Suppressor macrophage (primary cell): ENCODE measurements at regions not wholly inside any gene's neighbourhood (a gene's known extent, or its start where the extent isn't known, plus 50 kb on each side); places are given as distances from the start of the nearest gene placed in this dataset.
A peak's percentile ranks its signal among the peaks of the same experiment; 100 is the strongest.

Source experiments
- DNase-seq, 4 experiments: peaks; one replicate each; pipeline ENCODE4 v3.0.0-alpha.2; 2020 to 2022

DNA sequence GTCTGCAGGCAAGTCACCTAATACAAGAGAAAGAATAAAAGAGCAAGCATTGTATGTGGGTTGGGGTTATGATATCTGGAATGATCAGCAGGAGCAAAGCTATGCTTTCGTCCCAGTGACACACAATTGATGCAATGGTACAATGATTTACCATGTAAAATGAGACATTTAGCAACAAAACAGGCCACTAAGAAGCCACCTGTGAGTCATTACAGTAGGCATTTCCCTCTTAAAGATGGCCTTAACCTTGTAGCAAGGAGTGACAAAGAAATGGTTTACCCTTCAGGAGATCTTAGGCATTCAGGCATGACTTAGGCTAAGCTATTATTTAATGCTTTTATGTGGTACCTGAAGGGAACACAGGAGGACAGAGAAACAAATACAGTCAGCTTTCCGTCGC, 373.3 kb upstream of the RBMS3 start:
- no peak for DNase-seq

DNA sequence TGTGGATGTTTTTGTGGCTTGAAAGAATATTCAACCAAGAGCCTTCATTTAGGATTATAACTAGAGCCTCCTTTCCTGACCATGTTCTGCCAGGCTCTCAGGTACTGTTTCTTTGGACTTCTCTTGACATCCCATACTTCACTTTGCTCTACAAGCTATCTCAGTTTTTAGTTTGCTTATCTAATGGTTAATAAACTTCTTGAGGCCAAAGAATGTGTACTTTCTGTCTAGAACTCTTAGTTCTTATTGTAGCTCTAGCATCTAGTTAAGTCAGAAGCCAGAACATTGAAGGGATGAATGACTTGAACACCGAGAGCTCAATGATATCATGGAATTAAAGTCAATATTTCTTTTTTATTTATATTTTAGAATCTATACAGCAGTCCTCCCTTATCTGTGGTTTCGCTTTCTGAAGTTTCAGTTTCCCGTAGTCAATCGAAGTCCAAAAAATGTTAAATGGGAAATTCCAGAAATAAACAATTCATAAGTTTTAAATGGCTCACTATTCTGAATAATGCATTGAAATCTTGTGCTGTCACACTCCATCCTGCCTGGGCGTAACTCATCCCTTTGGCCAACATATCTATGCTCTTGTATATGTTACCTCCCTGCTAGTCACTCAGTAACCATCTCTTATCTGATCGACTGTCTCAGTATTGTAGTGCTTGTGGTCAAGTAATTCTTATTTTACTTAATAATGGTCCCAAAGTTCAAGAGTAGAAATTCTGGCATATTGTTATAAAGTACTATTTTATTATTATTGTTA, 368.6 kb upstream of the RBMS3 start:
- DNase-seq, result no peak

DNA sequence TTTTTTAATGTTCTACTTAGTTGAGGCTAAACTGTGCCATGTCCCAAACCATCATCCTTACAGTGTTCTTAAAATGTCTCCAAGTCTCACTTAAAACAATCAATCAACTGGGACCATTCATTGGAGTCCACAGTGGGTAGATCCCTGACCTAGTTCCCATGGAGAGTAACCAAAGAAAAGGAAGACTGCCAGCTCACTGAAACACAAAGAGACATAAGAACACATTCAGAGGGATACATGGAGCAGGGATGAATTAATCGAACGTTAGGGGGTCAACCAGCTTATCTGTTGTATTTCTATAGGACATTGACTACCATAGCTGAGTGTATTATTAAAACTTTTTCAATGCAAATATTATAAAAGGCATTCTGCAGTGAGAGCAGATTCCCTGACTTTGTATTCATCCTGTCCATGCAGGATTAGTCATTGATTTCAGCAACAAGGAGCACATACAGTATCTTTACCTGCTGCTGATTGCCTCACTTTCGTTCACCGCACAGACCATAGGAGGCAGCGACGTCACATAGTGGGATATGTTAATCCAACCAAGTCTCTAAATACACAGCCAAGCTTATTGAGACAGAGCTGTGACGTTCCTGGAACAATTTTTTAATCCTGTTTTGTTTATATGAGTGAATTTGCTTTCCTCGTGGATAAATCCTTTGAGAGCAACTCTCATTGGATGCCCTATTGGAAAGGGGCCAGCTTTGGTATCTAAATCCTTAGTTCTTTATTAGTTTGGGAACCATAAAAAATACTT, 364.9 kb upstream of the RBMS3 start:
- DNase-seq, result no peak

DNA sequence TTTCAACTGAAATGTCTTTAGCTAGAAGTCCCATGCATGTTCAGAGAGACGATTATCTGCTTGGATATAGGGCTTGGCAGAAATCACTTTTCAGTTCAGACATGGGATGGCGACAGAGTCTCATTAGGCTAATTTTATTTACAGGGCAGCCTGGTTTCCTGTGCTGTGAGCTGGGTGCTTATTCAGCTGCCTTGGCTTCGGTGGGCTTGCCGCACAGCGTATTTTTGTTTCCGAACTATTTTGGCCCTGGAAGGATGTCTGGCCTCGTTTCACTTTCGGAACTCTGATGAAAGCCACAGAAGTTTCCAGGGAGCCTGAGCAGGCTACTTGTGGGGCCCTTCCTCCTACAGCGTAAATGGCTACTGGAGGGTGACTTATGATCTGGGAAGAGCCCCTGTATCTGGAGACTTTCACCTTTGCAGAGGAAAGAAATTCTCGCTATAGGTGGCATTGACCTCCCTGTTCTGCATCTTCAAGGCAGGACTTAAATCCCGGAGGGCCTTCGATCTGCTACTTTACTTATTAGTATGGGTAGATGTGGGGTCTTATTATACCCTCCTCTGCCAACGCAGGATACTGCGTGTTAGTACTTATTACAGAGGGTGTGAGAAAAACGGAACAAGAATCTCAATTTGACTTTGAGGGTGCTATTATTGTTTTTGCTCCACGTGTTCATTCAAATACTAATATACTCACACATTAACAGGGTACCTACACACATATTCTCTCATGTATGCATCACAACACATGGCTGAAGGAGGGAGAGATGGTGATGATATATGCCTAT, 364.0 kb upstream of the RBMS3 start:
- DNase-seq, result peak; percentile 3 to 38 (median 31)

DNA sequence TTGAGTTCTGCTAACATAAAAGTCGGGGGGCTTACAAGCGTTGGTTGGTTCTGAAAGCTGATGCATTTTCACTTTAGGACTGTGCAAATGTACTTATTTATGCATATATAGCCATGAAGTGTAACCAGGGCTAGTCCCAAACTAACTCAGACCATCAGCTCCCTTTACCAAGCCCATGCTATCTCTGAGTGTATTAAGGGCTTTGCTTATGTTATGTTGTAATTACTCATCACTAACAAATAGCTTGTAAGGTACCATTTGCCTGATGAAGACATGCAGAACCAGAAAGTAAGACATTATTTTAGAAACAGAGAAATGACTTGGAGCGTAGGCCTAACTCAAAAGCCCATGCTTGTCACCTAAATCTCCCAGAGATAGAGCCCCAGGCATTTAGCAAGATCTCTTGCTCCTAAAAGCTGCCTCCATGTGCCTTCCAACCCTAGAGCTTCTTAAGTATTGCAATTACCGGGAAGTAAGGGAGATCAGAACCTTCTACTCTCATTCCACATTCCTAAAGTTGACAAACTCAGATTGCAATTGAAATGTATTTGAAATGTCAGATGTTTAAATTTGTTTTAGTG, 362.9 kb upstream of the RBMS3 start:
- DNase-seq, result no peak

DNA sequence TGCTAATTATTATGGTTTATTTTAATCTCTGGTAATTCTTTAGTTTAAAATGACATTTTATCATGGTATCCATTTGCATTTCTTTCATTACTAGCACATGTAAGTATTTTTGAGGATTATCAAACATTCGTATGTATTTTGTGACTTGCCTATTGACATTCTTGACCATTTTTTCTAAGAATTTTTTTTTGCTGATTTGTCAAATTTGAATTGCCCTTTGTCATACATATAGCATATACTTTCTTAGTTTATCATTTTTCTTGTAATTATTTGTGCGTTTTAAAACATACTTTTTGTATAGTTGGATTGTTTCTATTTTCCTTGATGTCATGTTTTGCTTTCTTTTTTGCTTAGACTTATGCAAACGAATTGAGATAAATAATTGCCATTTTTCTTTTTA, 358.5 kb upstream of the RBMS3 start:
- no peak for DNase-seq

DNA sequence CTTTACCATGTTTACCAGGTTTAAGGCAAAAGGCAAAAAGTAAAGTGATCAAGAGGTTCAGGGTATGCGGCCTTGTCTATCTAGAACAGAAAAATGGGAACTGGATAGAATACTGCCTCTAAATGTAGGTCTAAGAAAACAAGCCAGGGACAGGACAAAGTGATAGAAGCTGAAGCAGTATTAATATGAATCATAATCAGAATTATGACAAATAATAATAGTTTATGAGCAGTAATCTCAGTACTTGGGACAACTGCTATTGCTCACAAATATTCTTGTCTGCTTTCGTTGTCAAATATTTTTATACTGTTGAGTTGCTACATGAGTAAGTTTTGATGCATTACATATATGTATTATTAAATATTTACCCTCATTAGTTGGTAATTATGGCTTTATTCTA, 356.9 kb upstream of the RBMS3 start:
- no peak for DNase-seq

DNA sequence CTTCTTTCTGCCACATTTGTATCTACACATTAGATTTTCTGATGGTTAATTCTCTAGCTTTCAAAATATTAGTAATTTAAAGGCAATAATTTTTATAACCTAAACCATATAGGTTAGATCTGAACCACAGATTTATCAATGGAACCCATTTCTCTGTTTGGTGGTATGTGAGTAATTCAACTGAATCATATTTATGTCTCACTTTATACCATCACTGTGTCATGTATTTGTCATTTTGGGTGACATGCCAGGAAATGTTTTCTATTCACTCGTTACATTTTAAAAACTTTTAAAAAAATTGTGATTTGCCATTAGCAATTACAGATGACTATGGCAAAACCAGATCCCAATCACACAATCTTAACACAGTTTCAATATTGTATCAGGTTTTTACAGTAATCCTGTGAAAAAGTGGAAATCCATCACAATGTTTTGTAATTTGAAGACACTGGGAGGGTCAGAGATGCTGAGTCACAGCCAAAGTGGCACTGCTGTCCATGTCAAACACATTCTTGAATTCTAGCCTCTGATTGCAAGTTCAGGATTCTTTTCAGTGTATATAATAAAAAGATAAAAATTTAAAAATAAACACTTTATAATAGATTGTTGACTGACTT, 356.0 kb upstream of the RBMS3 start:
- DNase-seq, result no peak

DNA sequence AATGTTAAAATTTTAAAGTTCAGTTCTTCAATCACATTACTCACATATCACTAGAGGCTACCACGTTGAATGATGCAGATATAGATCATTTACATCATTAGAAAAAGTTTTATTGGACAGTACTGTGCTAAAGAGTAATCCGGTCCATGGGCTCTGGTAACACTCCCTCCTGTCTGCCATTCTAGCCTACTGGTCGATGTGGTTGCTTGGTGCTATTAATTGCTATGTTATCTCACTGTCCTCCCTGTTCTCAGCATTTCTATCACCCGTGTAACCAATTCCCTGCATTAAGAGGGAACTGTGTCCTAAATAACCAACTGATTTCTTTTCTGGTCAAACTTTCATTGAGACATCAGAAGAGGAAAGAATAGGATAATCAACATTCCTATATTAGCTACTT, 347.5 kb upstream of the RBMS3 start:
- DNase-seq, result no peak

DNA sequence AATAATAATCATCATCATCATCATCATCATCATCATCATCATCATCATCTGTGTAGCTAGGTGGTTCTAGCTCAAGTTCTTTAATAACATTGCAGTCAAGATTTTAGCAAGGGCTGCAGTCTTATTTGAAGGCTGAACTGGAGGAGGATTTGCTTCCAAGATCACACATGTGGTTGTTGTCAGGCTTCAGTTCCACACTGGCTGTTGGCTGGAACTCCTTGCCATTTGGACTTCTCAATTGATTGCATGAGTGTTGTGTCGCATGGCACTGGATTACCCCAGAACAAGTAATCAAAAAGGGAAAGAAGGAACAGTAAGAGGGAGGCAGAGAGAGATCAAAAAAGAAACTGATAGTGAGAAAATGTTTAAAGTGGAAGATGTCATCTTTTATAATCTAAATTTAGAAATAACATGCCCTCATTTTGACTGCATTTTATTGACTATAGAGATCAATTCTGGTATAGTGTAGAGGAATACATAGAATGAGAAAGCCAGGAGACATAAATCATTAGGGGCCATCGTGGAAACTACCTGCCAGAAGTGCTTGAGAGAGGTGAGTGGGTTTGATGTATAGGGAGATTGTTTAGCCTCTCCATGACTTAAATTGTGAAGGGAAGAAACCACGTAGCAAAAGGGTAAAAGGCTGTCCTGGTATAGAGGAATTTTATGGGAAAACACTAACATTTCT, 346.6 kb upstream of the RBMS3 start:
- no peak for DNase-seq

DNA sequence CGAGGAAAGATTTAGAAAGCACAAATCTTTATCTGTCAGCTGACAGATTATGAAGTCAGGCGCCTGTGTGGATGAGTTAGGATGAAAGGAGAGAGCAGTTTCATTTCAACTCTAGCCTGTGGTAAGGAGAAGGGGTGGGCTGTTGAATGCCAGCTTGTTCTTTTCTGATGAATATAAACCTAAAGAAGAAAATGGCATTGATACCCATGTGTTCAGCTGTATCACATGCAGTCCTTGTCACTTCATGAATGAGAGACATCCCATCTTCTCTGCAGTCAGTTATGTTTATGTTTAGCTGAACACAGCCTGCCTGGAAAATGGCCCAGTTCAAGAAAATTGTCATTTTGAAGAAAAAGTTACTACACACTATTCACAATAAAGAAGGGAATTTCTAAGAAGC, 345.7 kb upstream of the RBMS3 start:
- DNase-seq, result no peak

DNA sequence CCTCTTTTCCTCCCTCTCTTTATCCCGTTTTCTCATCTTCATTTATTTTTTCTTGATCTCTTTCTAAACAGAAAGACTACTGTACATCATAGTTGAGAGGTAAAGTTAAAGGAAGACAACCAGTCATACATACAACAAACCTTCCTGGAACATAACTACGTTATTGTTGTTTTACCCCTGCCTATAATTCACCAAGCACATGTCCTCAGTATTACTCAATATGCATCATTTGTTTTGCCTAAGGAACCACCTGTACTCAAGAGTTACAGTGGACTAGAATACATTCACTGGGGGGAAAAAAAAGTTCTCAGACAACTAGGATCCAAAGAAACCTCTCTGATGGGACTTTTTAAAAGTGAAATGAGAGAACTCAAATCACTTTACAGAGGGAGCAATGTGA, 344.7 kb upstream of the RBMS3 start:
- no peak for DNase-seq

DNA sequence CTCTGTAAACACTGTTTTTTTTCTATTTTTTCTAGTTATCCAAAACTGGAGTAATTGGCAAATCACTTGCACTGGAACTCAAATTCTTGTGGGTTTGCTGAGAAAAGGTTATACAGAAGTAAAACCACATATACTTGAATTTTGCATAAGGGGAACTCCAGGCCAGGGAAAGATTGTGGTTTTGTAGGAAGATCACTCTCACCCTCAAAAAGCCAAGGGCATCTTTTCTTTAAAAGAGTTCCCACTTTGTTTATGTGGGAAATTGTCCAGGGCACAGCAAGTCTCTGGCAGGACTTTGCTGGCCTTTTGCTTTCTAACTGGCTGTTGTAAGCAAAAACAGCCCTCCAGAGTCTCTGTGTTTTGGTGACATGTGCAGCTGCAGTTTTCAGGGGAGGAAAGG, 340.3 kb upstream of the RBMS3 start:
- DNase-seq, result peak; percentile 13 to 68 (median 52)

DNA sequence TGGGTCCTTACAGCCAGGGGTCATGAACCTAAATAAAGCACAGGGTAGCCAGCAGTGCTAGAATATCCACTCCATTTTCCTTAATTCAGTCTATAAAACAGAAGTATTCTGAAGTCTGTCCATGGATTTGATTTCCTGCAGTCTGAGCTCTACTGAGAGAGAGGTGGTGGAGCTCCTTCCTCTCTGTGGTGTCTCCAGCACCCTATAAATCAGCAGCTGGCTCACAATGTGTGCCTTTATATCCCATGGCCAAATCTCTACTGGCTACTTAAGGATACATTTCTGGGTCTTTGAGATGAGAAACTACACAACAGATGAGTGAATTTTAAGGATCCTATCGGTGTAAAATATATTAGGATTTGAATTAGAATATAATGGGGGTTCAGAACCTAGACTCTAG, 339.9 kb upstream of the RBMS3 start:
- DNase-seq, result peak in 2 of 4 experiments; percentile 3

DNA sequence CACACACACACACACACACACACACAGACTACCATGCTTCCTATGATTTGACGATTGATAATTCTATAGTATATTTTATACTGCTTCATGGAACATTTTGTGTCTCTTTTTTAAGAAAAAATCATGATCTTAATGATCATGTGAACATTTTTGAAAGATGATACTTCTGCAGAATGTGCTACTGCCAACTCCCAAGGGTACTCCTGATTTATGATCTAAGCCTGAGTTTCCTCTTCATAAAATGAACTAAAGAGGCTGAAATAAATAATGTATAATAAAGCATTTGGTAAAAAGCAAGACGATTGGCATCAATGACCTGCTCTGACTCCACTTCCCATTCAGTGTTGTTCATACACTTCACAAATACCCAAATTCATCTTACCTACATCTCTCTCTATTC, 333.8 kb upstream of the RBMS3 start:
- no peak for DNase-seq

DNA sequence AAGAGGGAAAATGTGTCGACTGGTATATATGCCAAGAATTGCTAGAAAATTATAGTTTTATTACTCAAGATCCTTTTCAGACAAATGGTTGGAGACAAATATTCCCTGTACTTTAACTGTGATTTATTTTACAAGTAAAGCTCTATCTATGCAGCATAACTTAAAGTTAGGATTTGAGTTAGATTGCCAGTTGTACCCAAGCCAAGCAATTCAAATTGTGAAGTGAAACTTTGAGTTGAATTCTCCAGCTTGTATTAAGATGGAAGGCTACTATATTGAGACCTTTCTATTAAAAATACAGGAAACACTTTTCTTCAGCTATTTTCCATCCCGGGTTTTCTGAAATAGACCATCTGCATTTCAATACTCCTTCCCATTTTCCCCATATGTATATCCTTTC, 333.1 kb upstream of the RBMS3 start:
- DNase-seq, result no peak

DNA sequence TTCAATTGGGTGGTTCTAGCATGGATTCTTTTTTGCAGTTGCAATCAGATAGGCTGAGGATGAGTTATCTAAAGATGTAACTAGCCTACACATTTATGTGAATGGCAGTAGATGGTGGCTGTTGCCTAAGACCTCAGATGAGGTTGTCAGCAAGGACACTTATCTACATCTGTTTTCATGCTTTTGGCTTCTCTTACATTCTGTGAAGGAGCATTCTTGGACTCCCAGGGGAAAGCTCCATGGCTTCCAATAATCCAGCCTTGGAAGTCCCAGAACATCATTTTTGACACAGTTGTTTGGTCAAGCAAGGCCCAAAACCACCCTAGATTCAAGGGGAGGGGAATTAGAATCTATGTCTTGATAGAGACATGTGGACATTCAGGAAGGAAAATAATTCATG, 332.2 kb upstream of the RBMS3 start:
- DNase-seq, result no peak

DNA sequence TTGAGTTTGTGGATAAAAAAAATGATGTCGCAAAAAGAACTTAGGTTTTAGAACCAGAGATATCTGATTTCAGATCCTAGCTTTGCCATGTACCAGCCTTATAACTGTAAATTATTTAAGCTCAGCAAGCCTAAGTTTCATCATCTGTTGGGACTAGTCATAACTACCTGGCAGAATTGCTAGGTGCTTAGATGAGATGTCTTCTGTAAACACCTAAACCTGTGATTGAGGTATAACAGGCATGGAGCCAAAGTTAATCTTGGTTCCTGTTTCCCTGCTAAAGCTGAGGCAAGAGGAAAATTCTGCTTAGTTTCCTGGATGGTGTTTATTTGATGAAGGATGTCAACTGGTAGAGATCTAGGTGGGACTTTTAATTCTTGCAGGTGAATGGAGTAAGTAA, 331.3 kb upstream of the RBMS3 start:
- DNase-seq, result no peak

DNA sequence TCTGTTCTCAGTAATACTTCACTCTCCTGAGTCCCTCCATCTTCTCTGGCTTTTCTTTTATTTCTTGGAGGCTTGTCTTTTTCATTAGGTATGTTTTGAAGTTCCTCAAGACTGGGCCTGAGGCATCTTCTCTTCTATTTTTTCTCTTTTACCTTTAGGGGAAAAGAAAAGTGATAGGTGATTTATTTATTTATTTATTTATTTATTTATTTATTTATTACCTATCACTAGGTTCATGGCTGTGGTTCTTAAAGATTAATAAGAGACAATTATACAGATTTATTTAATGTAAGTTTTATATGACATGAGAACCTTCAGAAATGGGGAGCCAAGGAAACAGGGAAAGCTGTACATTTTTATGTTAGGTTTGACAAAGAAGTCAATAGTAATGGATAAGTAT, 330.3 kb upstream of the RBMS3 start:
- no peak for DNase-seq

DNA sequence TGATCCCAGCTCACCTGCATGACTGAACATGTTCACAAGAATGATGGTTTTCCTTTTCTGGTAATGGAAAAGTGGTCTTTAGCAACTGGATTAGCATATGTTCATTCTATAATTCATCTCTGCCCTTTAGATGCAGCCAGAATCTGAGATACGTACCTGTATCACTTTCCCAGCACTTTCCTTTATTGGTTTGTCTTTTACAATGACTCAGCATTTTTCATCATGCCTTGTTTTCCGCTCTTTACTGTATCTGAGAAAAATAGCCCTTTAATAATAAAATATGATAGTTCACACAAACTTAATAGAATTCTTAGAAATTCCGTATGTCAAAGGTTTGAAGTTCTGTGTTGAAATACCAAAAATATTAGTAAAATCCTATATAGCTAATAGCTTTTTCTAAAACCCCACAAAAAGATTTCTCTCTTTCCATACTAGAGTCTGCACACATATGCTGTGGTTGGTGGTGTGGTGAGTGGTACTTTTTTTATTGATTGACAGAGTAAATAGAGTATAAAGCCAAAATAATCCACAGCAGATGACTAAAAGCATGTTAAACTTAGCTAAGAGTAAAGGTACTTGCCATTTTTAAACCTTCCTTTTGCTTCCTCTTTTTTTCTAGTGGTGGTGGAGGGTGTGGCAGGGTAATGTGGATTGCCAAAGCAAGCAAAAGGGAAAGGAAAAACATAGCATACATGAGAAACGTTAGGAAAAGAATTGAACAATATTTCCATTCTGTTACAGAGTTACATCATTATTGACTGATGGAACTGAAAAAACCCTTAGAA, 328.9 kb upstream of the RBMS3 start:
- DNase-seq, result peak in 2 of 4 experiments; percentile 12 to 19

DNA sequence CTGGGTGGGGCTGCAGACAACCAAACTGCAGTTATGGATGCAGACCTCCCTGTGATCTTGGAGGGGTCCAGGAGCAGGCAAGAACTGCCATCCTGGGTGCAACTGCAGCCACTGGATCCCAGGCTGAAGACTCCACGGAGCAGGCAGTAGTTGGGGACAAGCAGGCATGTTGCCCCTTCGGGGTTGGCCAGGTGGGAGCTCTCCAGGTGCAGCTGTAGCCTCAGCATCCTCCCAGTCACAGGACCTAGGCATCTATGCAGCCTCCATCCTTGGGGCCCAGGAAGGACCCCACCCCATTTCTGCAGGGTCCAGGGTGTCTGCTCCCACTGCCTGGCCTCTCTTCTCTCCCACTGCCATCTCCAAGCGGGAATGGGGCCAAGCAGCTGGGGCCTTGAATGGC, 322.2 kb upstream of the RBMS3 start:
- DNase-seq, result no peak
